ENCODE measurements at regions not wholly inside any gene's neighbourhood (a gene's known extent, or its start where the extent isn't known, plus 50 kb on each side); places are given as distances from the start of the nearest gene placed in this dataset.

DNA sequence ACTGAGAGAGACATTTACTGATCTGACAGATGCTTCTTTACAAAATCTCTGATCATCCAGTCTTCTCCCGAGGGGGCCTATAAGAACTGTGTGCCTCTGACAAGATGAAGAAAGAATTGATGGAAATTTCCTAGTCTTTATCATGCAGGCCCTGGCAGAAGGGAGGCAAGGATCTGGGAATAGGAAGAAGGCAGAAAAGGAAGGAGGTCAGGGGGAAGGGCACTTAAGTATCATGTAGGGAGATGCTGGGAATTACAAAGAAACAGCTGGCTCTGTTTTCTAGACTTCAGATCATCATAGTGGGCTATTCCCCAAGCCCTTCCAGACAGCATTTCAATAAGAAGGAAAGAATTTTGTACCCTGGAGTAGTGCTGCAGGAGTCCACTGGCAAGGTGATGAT is 243.3 kb upstream of the MOCS1 start:
- Histone ChIP-seq H3K27me3 (no peaks in the 10 kb centered on the region), H3K4me3 (replicated peaks in 1 of 3) (no peak overlapping the region), H3K27ac (no peak overlapping the region), H3K36me3 (no peaks in the 10 kb centered on the region), H3K4me1 (no peaks in the 10 kb centered on the region), H3K9me3 (no peaks in the 10 kb centered on the region)
- intact Hi-C loops (cut with DNase I): no loop called here
- TF ChIP-seq, protein P1, sequence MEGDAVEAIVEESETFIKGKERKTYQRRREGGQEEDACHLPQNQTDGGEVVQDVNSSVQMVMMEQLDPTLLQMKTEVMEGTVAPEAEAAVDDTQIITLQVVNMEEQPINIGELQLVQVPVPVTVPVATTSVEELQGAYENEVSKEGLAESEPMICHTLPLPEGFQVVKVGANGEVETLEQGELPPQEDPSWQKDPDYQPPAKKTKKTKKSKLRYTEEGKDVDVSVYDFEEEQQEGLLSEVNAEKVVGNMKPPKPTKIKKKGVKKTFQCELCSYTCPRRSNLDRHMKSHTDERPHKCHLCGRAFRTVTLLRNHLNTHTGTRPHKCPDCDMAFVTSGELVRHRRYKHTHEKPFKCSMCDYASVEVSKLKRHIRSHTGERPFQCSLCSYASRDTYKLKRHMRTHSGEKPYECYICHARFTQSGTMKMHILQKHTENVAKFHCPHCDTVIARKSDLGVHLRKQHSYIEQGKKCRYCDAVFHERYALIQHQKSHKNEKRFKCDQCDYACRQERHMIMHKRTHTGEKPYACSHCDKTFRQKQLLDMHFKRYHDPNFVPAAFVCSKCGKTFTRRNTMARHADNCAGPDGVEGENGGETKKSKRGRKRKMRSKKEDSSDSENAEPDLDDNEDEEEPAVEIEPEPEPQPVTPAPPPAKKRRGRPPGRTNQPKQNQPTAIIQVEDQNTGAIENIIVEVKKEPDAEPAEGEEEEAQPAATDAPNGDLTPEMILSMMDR (IDR thresholded peaks at IDR 0.05): no peak
- no peak for TF ChIP-seq POLR2A (IDR thresholded peaks at IDR 0.05)
- WGBS, 2 donors: 78 to 93% methylated on average over 1 of the region's 1 CpG
- no peak for DNase-seq

GRCh38 chr6:40176152-40176551 is 241.9 kb upstream of the MOCS1 start:
- 85 to 89% methylated on average over 5 of the region's 5 CpGs for WGBS, 2 donors
- H3K9me3 ChIP-seq: no peaks in the 10 kb centered on the region
- intact Hi-C loops (cut with DNase I): no loop called here
- no peaks in the 10 kb centered on the region for H3K36me3 ChIP-seq
- no peak for DNase-seq
- H3K27me3 ChIP-seq: no peaks in the 10 kb centered on the region
- TF ChIP-seq, protein P1 (IDR thresholded peaks at IDR 0.05): no peak
- TF ChIP-seq POLR2A (IDR thresholded peaks at IDR 0.05): no peak
- H3K4me3 ChIP-seq (replicated peaks in 1 of 3): no peak overlapping the region
- H3K4me1 ChIP-seq: no peaks in the 10 kb centered on the region
- no peak overlapping the region for H3K27ac ChIP-seq

DNA sequence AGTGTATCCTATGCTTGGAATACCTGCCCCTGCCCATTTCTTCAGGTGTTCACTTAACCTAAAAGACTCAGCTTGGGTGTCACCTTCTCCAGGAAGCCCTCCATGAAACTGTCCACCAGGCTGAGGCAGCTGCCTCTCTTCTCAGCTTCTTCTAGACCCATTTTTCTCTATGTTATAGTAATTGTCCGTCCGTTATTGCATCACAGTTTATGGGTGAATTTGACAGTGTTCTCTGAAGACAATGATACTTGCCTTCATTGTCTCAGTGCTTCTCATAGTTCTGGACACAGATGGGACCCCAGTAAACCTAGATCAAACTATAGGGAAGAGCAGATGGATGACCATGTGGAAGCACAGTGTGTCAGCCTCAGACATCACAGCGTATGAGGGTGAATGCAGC is 238.0 kb upstream of the MOCS1 start:
- no peaks in the 10 kb centered on the region for H3K27me3 ChIP-seq
- no peaks in the 10 kb centered on the region for H3K4me1 ChIP-seq
- no peaks in the 10 kb centered on the region for H3K9me3 ChIP-seq
- H3K4me3 ChIP-seq (replicated peaks in 1 of 3): no peak overlapping the region
- TF ChIP-seq, protein P1 (IDR thresholded peaks at IDR 0.05): no peak
- TF ChIP-seq POLR2A (IDR thresholded peaks at IDR 0.05): no peak
- 98% methylated on average over 3 of the region's 3 CpGs for WGBS, 2 donors
- H3K27ac ChIP-seq: no peak overlapping the region
- no peak for DNase-seq
- no peaks in the 10 kb centered on the region for H3K36me3 ChIP-seq
- intact Hi-C loops (cut with DNase I): no loop called here

- intact Hi-C loops (cut with DNase I): no loop called here
- Histone ChIP-seq H3K36me3 (no peaks in the 10 kb centered on the region), H3K27ac (no peak overlapping the region), H3K27me3 (no peaks in the 10 kb centered on the region), H3K4me3 (replicated peaks in 1 of 3) (no peak overlapping the region), H3K4me1 (no peaks in the 10 kb centered on the region), H3K9me3 (no peaks in the 10 kb centered on the region)
- 59 to 77% methylated on average over 1 of the region's 1 CpG for WGBS, 2 donors
- DNase-seq: no peak
- TF ChIP-seq, protein P1 (IDR thresholded peaks at IDR 0.05): no peak
- no peak for TF ChIP-seq POLR2A (IDR thresholded peaks at IDR 0.05)
Measured at GRCh38 chr6:40171343-40171742, 237.1 kb upstream of the MOCS1 start.

DNA sequence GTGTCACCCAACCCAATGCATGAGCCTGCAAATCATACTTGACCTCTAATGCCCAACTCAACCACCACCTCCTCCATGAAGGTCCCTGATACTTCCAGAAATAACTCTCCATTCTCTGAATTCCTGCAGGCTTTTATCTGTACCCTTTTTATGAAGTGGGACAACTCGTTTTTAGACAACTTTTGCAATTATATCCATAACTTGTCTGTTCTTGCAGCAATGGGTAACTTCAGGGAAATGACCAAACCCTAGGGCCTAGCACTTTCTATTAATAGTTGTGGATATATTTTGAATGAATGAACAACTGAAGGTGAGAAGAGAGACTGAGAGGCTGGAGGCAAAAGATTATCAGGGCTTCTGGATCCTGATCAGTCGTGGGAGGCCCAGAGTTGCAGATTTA is 236.6 kb upstream of the MOCS1 start:
- H3K4me3 ChIP-seq (replicated peaks in 1 of 3): no peak overlapping the region
- H3K27me3 ChIP-seq: no peaks in the 10 kb centered on the region
- no peaks in the 10 kb centered on the region for H3K4me1 ChIP-seq
- no peaks in the 10 kb centered on the region for H3K36me3 ChIP-seq
- H3K9me3 ChIP-seq: no peaks in the 10 kb centered on the region
- no peak overlapping the region for H3K27ac ChIP-seq
- TF ChIP-seq, protein P1 (IDR thresholded peaks at IDR 0.05): no peak
- no peak for TF ChIP-seq POLR2A (IDR thresholded peaks at IDR 0.05)
- no peak for DNase-seq
- WGBS, 2 donors: 59 to 69% methylated on average over 2 of the region's 2 CpGs
- intact Hi-C loops (cut with DNase I): no loop called here
